Suppressor macrophage treated with lipopolysaccharide for 1 hour (primary cell): ENCODE measurements at regions not wholly inside any gene's neighbourhood (a gene's known extent, or its start where the extent isn't known, plus 50 kb on each side); places are given as distances from the start of the nearest gene placed in this dataset.

Source experiments
- DNase-seq, 3 donors: peaks; one replicate each; pipeline ENCODE4 v3.0.0-alpha.2; 2020 to 2022

GRCh38 chr4:58551676-58552075 is 1441.5 kb upstream of the IGFBP7 start:
- DNase-seq: no peak

GRCh38 chr4:58543465-58543864 is 1433.3 kb upstream of the IGFBP7 start:
- no peak for DNase-seq

DNA sequence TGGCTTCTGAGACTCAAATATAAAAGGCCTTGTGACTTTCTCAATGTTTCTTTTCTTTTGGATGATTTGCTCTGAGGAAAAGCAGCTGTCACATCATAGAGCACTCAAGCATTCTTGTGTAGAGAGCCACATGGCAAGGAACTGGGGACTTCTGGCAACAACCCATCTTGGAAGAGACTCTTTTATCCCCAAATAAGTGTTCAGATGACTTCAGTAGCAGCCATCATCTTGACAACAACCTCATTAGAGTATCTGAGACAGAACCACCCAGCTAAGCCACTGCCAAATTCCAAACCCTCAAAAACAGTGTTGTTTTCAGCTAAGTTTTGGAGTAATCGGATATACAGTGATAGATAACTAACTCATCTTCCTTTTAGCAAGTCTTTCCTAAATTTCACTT is 1431.7 kb upstream of the IGFBP7 start:
- DNase-seq: no peak

GRCh38 chr4:58522765-58523382 is 1412.7 kb upstream of the IGFBP7 start:
- no peak for DNase-seq

GRCh38 chr4:58515226-58515625 is 1405.0 kb upstream of the IGFBP7 start:
- no peak for DNase-seq

- no peak for DNase-seq
Measured at GRCh38 chr4:58514299-58514698, 1404.1 kb upstream of the IGFBP7 start.

DNA sequence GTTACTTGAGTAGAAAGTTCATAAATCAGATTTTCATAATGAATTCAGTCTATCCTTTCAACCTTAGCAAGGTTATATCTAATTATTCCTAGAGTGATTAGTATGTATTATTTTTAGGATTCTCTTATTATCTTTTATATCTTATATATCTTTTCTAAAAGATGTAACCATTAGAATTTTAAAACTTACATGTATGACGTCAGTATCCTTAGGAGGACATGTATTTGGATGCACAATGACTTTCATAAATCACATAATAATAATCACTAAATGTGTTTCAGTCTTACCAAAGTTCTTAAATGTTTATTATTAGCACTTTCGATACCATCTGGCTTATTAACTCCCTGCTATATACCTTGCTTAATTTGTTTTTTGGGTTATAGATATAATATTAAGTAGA is 1400.5 kb upstream of the IGFBP7 start:
- DNase-seq: no peak

GRCh38 chr4:58507079-58507478 is 1396.9 kb upstream of the IGFBP7 start:
- no peak for DNase-seq

GRCh38 chr4:58502839-58503238 is 1392.7 kb upstream of the IGFBP7 start:
- DNase-seq: no peak

- DNase-seq: no peak
Measured at GRCh38 chr4:58499182-58499581, 1389.0 kb upstream of the IGFBP7 start.

- no peak for DNase-seq
Measured at GRCh38 chr4:58491620-58492019, 1381.4 kb upstream of the IGFBP7 start.

- DNase-seq: no peak
Measured at GRCh38 chr4:58477950-58478349, 1367.8 kb upstream of the IGFBP7 start.

- no peak for DNase-seq
Measured at GRCh38 chr4:58477513-58477912, 1367.3 kb upstream of the IGFBP7 start.

DNA sequence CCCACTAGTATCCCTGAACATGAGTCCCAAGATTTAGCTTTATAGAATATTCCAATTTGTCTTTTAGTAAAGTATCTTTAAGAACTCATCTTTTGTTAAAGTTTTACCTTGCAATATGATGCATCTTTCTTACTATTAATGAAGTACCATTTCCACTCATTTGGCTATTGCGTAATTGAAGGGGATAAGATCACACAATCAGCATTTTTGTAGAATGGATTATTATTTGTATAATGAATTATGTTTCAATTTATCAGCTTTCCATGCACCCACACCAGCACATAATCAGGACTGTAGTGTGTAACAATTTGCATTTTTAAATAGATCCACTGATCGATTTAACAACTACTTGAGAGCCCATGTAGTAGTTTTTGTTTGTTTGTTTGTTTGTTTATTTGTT is 1364.9 kb upstream of the IGFBP7 start:
- no peak for DNase-seq

DNA sequence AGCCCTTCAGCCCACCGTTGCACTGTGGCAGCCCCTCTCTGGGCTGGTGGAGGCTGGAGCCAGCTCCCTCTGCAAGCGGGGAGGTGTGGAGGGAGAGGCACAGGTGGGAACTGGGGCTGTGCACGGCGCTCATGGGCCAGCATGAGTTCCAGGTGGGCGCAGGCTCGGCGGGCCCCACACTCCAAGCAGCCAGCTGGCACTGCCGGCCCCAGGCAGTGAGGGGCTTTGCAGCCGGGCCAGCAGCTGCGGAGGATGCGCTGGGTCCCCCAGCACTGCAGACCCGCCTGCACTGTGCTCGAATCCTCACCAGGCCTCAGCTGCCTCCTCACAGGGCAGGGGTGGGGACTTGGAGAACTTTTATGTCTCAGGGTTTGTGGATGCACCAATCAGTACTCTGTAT is 1354.8 kb upstream of the IGFBP7 start:
- no peak for DNase-seq

DNA sequence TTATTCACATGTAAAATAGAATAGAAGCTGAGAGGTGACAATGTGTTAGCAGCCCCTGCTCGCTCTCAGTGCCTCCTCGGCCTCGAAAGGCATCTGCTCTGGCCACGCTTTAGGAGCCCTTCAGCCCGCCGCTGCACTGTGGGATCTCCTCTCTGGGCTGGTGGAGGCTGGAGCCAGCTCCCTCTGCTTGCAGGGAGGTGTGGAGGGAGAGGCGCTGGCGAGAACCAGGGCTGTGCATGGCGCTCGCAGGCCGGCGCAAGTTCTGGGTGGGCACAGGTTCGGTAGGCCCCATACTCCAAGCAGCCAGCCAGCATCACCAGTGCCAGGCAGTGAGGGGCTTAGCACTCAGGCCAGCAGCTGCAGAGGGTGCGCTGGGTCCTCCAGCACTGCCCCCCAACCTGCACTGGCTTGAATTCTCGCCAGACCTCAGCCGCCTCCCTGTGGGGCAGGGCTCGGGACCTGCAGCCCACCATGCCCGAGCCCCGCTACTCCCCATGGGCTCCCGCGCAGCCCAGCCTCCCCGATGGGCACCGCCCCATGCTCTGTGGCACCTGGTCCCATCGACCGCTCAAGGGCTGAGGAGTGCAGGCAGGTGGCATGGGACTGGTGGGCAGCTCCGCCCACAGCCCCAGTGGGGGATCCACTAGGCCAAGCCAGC is 1346.7 kb upstream of the IGFBP7 start:
- DNase-seq: no peak

- DNase-seq: no peak
Measured at GRCh38 chr4:58453956-58454355, 1343.8 kb upstream of the IGFBP7 start.

DNA sequence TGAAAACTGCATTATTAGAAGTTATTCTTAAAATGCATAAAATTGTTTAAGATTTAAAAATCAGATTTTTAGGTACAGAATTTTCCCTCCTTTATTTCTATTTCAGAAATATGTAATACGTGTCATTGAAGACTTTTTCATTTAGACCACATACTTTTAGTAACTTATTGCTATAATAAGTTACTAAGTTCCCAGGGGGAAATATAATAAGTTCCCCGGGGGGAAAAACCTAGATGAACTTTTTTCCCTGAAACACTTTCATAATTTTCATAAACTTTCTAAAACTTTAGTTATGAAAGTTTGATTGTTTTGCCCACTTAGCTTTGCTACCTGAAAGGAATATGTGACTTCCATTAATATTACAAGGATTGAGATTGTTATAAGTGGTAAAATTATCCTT is 1341.5 kb upstream of the IGFBP7 start:
- no peak for DNase-seq

DNA sequence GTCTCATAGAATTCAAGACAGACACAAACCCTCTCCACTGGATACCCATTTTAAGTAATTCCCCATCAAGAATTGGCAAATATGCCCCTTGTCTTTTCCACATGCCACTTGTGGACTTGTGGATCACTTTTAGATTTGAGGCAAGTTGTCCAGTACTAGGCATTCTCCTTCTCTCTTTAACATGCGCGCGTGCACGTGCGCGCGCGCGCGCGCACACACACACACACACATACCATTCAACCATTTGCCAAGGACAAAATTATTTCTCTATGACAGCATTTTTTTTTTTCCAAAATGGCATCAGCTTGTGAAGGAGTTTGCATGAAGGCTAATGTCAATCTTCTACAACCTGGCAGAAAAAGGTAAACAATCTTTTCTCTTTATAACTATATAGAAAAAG is 1325.7 kb upstream of the IGFBP7 start:
- DNase-seq: no peak

DNA sequence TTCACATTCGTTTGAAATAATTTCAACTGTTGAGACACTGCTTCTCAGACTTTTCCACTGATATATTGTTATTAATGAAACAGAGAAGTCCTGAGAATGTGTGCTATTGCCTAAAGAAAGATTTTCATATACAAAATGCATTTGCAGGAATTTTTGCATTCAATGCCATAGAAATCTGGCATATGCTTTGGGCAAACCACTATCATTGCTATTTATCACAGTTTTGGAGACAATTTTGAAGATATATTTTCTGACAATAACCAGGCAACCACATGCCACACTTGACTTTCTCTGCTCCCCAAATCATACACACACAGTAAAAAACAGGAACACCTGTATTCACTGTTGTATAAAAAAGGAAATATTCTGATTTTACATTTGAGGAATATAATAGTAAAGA is 1303.7 kb upstream of the IGFBP7 start:
- DNase-seq: no peak

DNA sequence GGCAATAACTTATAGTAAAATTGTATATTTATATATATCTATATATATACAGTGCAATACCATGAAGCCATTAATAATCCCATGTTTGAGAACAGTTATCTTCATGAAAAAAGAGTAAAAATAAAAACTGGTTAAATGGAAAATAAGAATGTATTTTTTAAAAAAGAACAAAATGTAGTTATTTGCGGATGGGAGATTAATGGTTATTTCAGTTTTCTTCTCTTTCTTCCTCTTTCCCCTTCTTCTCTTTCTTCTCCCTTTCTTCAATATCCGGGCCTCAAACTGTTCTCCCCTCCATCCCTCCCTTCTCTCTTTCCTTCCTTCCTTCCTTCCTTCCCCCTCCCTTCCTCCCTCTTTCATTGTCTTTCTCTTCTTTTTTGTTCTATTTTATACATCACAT is 1301.7 kb upstream of the IGFBP7 start:
- no peak for DNase-seq

- DNase-seq: no peak
Measured at GRCh38 chr4:58406762-58407161, 1296.6 kb upstream of the IGFBP7 start.

DNA sequence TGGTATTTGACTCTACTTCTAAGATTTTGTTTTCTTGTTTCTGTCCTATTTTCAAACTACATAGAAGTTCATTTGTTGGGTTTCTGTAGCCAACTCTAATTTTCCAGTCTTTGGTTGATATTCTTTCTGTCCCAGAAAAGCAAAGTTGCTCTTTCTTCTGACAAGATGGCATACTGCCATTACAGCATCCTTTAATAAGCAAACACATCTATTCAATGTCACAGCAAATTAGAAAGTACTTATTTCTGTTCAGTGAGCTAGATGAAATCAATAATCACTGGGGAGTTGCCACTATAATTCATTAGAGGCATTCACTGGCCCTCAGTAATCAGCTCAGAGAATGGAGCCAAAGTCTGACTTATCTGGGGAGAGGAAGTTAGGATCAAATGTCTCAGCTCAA is 1258.0 kb upstream of the IGFBP7 start:
- DNase-seq: no peak

DNA sequence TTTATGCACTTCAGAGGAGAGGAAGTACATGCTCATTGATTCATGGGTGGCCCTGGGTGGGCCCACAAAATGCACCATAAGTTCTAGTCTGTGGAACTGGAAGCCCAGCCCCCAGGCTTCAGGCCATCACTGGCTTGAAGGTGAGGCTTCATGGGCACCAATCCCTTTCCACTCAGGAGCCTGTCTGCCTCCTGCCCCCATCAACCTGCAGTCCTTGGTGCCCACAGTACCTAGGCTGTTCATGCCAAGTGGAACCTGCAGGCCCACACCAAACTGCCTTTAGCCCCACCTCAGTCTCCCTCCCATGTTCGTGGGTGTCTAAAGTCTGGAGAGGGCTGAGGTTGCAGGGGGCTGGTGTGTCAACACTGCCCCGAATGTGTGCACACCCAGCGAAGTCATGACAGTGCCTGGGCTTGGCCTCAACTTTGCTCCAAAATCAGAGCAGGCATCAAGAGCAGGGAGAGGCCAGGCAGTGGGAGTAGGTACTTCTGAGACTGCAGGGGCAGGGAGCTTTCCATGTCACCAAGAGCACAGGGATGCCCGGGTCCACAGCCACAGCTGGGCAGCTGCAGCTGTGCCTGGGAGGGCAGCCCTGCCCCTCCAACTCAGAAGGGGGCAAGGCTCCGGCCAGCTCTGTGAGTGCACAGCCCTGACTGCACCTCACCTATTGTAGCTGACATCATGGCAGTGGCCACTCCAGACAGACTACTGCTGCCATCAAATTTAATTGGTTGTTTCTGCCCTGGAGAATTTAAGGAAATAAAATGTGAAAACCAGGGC is 1250.4 kb upstream of the IGFBP7 start:
- DNase-seq: no peak
